Adrenal gland (tissue), 9 donors: ENCODE measurements at regions not wholly inside any gene's neighbourhood (a gene's known extent, or its start where the extent isn't known, plus 50 kb on each side); places are given as distances from the start of the nearest gene placed in this dataset.

Experiments used
- DNase-seq, 7 donors: peaks; one replicate each; pipeline ENCODE4 v3.0.0-alpha.2; 2019 to 2020
- H3K27ac ChIP-seq, 5 donors: fragments of 200-600 bp; sonication (generic) in 4 of 5; 1 replicate in 3 of 5; 2 replicates in 2 of 5; pipeline versions ENCODE4 v1.5.1 to v1.8.0; 2016 to 2020; ENCODE audit warnings: mild to moderate bottlenecking in 1 of 5
- H3K27me3 ChIP-seq: fragments of 200-600 bp; 2 replicates; pipeline ENCODE4 v1.8.0; 2021
- H3K36me3 ChIP-seq, 2 donors: fragments of 200-600 bp; replicated peaks in 1 of 2; 1 replicate in 1 of 2; 2 replicates in 1 of 2; pipeline versions ENCODE4 v1.5.1 to v1.8.0; 2018 to 2022
- H3K4me1 ChIP-seq, 2 donors: fragments of 200-600 bp; replicated peaks in 1 of 2; 1 replicate in 1 of 2; 2 replicates in 1 of 2; pipeline versions ENCODE4 v1.5.1 to v1.8.0; 2018 to 2021
- H3K4me3 ChIP-seq, 4 donors: fragments of 200-600 bp; sonication (generic) in 3 of 4; one replicate each; pipeline ENCODE4 v1.5.1; 2016 to 2018
- H3K9me3 ChIP-seq, 3 donors: fragments of 200-600 bp; sonication (generic) in 1 of 3; replicated peaks in 1 of 3; 1 replicate in 2 of 3; 2 replicates in 1 of 3; pipeline versions ENCODE4 v1.5.1 to v1.8.0; 2016 to 2021
- POLR2A ChIP-seq, 2 donors: fragments of 450-650 bp; IDR thresholded peaks; one replicate each; pipeline ENCODE4 v1.6.1; 2017; ENCODE audit warnings: antibody characterized with exemption in 2 of 2, mild to moderate bottlenecking in 2 of 2, moderate library complexity in 1 of 2
- WGBS, 4 donors: extraction: QIAGEN DNeasy Blood & Tissue Kit in 2 of 4; methylation state at CpG; one replicate each; pipeline versions ENCODE4 v1.1.5 to v1.1.7; 2013 to 2017; 5-methylcytosine and 5-hydroxymethylcytosine counted together
- intact Hi-C, 2 donors: fragments of 100-400 bp; cut with DNase I; formaldehyde crosslinking; loops; one replicate each; pipeline versions ENCODE4 v1.14.1 to v1.15.0; 2022 to 2023
- TF ChIP-seq, protein P1 (sequence below), 6 experiments: fragments of 450-650 bp in 4 of 6; fragments of 200-600 bp in 2 of 6; sonication (generic) in 1 of 6; IDR thresholded peaks; 1 replicate in 5 of 6; 2 replicates in 1 of 6; pipeline versions ENCODE4 v1.5.1 to v1.8.0; 2016 to 2021; ENCODE audit warnings: antibody characterized with exemption in 6 of 6, mild to moderate bottlenecking in 2 of 6, moderate library complexity in 1 of 6
- donor health status: healthy with polysubstance abuse.
- donor health status: Bipolar disorder and iron deficiency.
- donor health status: DM: yes; HTN: yes; CAD: no.
- donor health status: DM: no; HTN: no; CAD: no.
- donor health status: DM: no; HTN: no; CAD: no.

DNA sequence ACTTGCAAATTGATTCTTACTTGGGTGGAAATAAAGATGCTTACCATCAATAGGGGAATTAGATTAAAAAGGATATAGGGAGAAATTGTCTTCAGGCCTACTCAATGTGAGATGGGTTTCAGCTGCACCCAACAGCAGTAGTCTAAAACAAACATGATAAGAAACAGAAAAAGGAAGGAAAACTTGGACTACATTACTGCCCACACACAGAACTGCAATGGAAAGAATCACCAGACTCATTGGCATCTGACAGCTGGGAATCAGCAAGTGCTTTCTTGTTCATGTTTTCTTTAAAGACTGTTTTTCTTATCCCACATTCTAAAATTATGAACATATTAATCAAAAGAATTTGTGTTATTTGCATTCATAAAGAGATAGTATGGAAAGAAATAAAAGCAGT lies 144.2 kb downstream of the LRIG3 start:
- Histone ChIP-seq H3K4me3 (no peak overlapping the region), H3K9me3 (no peaks in the 10 kb centered on the region), H3K4me1 (no peaks in the 10 kb centered on the region), H3K27me3 (no peaks in the 10 kb centered on the region), H3K36me3 (no peaks in the 10 kb centered on the region), H3K27ac (no peak overlapping the region)
- intact Hi-C loops = no loop called here
- TF ChIP-seq POLR2A (IDR thresholded peaks at IDR 0.05) = no peak
- TF ChIP-seq, protein P1, sequence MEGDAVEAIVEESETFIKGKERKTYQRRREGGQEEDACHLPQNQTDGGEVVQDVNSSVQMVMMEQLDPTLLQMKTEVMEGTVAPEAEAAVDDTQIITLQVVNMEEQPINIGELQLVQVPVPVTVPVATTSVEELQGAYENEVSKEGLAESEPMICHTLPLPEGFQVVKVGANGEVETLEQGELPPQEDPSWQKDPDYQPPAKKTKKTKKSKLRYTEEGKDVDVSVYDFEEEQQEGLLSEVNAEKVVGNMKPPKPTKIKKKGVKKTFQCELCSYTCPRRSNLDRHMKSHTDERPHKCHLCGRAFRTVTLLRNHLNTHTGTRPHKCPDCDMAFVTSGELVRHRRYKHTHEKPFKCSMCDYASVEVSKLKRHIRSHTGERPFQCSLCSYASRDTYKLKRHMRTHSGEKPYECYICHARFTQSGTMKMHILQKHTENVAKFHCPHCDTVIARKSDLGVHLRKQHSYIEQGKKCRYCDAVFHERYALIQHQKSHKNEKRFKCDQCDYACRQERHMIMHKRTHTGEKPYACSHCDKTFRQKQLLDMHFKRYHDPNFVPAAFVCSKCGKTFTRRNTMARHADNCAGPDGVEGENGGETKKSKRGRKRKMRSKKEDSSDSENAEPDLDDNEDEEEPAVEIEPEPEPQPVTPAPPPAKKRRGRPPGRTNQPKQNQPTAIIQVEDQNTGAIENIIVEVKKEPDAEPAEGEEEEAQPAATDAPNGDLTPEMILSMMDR (IDR thresholded peaks at IDR 0.05) = no peak
- DNase-seq = no peak

GRCh38 chr12:58777815-58778214 lies 142.5 kb downstream of the LRIG3 start:
- intact Hi-C loops = no loop called here
- H3K4me1 ChIP-seq = no peaks in the 10 kb centered on the region
- H3K4me3 ChIP-seq = no peak overlapping the region
- H3K36me3 ChIP-seq = no peaks in the 10 kb centered on the region
- no peak overlapping the region for H3K27ac ChIP-seq
- H3K27me3 ChIP-seq = no peaks in the 10 kb centered on the region
- no peak for DNase-seq
- no peaks in the 10 kb centered on the region for H3K9me3 ChIP-seq
- TF ChIP-seq POLR2A (IDR thresholded peaks at IDR 0.05) = no peak
- TF ChIP-seq, protein P1 (IDR thresholded peaks at IDR 0.05) = no peak

DNA sequence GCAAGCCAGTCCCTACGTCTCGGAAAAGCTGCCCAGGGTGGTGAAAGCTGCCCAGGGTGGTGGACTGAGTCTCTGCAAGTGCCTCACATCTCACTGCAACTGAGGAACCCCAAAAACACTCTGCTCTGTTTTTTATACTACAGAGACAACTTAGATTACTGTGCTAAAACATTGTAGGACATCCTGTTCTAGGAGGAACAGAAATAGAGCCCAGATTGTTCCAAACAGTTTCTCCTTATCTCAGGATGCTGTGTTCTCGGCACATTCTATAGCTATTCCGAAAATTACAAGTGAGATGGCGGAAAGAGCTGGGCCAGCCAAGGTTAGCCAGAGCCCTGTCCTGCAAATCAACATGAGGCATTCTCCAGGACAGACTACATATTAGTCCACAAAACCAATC lies 138.7 kb downstream of the LRIG3 start:
- H3K4me1 ChIP-seq = no peaks in the 10 kb centered on the region
- intact Hi-C loops = no loop called here
- no peaks in the 10 kb centered on the region for H3K9me3 ChIP-seq
- no peaks in the 10 kb centered on the region for H3K36me3 ChIP-seq
- TF ChIP-seq POLR2A (IDR thresholded peaks at IDR 0.05) = no peak
- TF ChIP-seq, protein P1 (IDR thresholded peaks at IDR 0.05) = no peak
- WGBS, 4 donors = 68 to 81% (median 80%) methylated on average over 5 of the region's 5 CpGs
- no peak for DNase-seq
- H3K27ac ChIP-seq = no peak overlapping the region
- no peak overlapping the region for H3K4me3 ChIP-seq
- H3K27me3 ChIP-seq = no peaks in the 10 kb centered on the region

GRCh38 chr12:58787021-58787760 lies 133.1 kb downstream of the LRIG3 start:
- H3K36me3 ChIP-seq = no peaks in the 10 kb centered on the region
- intact Hi-C loops = no loop called here
- TF ChIP-seq, protein P1 (IDR thresholded peaks at IDR 0.05) = no peak
- no peak for TF ChIP-seq POLR2A (IDR thresholded peaks at IDR 0.05)
- 59 to 72% (median 68%) methylated on average over 4 of the region's 4 CpGs for WGBS, 4 donors
- H3K27ac ChIP-seq = no peak overlapping the region
- H3K27me3 ChIP-seq = no peaks in the 10 kb centered on the region
- no peak overlapping the region for H3K4me3 ChIP-seq
- H3K9me3 ChIP-seq = peaks cover 0 to 6% (median 0%) of the 10 kb centered on the region in 3 donors
- no peaks in the 10 kb centered on the region for H3K4me1 ChIP-seq
- DNase-seq = no peak
